Right ventricle myocardium superior (tissue), 1 donor: ENCODE measurements at regions not wholly inside any gene's neighbourhood (a gene's known extent, or its start where the extent isn't known, plus 50 kb on each side); places are given as distances from the start of the nearest gene placed in this dataset.
"Not testable (repeated sequence)": the region's sequence is repeated elsewhere in the genome, so short reads cannot be mapped to it uniquely, and the experiment has no call there.

Experiments used
- ATAC-seq: fragments of 200-7000 bp; cut with Tn5 transposase; one replicate; pipeline ENCODE4 v1.9.1; 2020; ENCODE audit warnings: mild to moderate bottlenecking; ENCODE audit not compliant: poor library complexity
- DNase-seq: peaks from one replicate; pipeline ENCODE4 v3.0.0-alpha.2; 2020
- intact Hi-C: fragments of 100-400 bp; cut with DNase I; formaldehyde crosslinking; loops from one replicate; pipeline ENCODE4 v1.11.2; 2022
- donor health status: DM: no; HTN: yes; CAD: no; lungs with severe emphysema.

DNA sequence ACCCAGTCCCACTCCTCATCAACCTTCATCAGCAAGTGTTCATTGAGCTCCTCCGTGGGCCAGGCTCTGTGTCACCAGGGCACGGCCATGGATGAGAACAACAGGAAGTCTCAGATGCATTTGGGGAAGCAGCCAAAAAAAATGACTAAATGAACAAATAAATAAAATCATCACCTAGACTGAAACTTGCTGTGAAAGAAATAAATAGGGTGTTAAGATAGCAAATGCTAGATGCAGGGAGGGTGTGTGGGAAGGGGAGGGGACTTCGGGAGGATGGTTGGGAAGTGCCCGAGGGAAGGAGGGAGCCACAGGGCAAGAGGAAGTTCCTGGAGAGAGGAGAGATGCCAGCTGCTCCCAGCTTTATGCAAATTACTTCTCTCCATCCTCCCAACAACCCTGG, 696.7 kb downstream of the PTPRU start:
- DNase-seq, result no peak
- ATAC-seq, result no peak
- intact Hi-C loops, result no loop called here

DNA sequence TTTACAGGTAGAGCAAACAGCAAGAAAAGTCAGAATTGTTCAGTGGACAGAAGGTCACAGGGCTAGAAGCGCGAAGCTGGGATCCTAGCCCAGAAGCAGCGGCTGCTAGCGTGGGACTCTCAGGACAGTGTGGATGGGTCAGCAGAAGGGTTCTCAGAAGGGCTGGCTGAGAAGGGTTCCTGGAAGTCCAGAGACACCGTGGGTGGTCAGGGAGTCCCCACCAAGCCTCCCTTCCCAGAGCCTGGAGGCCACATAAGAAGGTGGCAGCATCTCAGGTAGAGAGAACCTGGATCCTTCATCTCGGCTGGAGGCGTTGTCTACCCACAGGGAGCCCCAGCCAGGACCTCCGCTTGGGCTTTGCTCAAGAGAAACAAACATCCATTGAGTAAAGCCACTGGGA, 696.3 kb downstream of the PTPRU start:
- ATAC-seq (no peak), DNase-seq (no peak)
- intact Hi-C loops, result no loop called here

DNA sequence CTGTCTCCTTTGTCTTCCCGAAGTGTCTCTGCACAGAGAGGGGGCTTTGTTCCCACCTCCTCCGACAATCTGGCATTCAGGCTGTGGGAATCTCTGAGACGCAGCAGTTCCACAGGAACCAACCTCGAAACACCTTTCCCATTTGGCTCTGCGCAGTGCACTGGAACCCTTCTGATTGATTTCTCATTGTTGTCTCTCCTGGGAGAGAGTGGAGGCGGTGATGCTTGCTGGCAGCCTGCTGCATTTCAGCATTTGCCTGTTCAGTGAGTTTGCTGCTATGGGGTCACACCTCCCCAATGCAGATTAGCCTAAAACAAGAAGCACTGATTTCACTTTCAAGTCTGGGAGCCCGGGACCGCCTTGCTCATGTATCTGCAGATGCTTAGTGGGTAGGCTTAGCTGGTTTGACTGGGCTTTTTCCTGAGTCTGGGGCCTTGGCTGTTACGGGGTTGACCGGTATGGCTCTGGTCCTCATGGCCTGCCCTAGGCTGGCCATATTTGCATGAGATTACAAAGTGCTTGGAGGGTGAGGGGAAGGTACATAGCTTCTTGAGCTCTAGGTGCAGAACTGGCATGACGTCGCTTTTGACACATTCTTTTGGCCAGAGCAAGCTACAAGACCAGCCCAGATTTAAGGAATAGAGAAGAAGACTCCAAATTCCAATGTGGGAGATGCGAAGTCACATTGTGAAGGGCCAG, 695.3 kb downstream of the PTPRU start:
- intact Hi-C loops, result no loop called here
- no peak for DNase-seq
- no peak for ATAC-seq

DNA sequence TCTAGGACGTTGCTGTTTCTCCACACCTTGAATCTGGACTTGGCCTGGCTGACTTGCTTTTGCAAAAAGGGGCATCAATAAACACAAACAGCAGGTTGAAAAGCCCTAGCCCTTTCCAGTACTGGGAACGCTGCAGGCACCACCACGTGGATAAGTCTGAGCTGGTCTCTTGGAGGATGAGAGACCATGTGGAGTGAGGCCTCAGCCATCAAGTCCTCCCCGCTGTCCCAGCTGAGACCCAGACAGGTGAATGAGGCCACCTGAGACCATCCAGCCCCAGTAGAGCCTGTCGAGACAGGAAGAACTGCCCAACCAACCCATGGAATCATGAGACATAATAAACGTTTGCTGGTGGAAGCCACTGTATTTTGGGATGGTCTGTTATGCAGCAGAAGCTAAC, 688.7 kb downstream of the PTPRU start:
- intact Hi-C loops, result no loop called here
- DNase-seq, result no peak
- no peak for ATAC-seq

DNA sequence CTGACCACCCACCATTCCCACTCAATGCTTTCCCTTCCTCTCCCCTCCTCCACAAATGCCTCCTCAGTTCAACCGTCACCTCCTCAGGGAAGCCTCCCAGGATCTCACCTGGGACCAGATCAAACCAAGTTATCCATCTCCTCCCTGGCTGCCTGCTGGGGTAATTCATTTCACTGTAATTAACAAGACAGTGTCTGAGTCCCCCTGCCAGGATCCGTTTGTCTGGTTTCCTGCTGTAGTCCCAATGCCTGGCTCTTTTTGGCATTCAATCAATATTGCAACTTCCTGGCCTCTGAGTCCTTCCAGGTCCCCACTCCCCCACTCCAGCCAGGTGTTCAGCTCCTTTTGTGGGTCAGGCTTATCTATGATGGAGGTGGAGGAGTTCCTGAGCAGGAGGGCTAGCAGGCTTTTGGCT, 687.7 kb downstream of the PTPRU start:
- intact Hi-C loops, result no loop called here
- no peak for ATAC-seq
- DNase-seq, result no peak

DNA sequence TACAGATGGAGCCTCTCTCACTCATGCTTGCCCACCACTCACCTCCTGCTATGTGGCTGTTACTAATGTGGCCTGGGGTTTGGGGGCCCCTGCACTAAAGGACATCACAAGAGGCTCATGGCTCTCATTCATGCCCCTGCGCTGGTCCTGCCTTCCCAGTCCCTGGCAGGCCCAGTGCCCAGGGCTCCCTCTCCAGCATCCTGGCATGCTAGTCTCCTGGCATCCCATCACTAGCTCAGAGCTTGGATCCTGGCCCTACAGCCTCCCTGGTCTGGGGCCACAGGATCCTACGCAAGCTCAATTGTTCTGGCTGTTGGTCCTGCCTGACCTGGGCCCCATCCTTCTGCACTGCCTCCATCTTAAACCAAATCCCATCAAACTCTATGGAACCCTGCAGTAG, 685.4 kb downstream of the PTPRU start:
- DNase-seq, result no peak
- no peak for ATAC-seq
- intact Hi-C loops, result no loop called here

DNA sequence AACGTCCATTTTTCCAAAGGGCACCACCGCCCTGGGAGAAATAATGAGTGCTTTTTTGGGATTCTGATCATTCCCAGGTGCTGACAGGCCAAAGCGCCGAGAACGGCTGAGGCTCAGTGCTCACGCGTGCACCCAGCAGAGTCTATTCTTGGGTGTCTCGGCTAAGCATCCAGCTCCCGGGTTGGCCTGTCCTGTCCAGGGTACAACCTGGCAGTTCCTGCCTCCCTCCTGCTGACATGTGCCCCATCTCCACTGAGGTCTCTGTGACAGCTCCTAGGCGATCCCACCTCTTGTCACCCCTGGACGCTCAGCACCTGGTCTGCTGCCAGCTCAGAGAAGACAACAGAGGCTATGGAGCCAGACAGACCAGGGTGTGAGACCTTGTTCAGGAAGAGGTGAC, 684.5 kb downstream of the PTPRU start:
- DNase-seq (no peak), ATAC-seq (no peak)
- intact Hi-C loops, result no loop called here

DNA sequence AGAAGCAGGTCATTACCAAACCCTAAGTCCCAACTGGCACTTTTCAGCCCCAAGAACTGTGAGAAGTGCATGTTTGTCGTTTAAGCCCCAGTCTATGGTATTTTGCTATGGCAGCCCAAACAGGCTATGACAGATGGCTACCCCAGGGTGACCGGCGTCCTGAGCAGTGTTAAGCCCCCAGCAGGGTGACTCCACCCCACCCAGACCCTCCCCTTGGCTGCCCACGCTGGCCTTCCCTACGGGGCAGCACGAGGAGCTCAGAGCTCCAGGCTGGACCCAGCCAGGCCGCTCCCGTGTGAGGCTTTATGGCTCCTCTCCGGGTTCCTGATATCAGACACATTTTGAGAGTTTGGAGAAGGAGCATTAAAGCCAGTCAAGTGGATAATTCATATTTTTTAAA, 684.0 kb downstream of the PTPRU start:
- DNase-seq (no peak), ATAC-seq (no peak)
- intact Hi-C loops, result no loop called here

DNA sequence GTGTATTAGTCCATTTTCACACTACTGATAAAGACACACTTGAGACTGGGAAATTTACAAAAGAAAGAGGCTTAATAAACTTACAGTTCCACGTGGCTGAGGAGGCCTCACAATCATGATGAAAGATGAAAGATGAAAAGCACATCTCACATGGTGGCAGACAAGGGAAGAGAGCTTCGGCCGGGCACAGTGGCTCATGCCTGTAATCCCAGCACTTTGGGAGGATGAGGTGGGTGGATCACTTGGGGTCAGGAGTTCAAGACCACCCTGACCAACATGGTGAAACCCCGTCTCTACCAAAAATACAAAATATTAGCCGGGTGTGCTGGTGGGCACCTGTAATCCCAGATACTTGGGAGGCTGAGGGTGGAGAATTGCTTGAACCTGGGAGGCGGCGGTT, 682.7 kb downstream of the PTPRU start:
- ATAC-seq, intact Hi-C loops, DNase-seq: not testable (repeated sequence)

DNA sequence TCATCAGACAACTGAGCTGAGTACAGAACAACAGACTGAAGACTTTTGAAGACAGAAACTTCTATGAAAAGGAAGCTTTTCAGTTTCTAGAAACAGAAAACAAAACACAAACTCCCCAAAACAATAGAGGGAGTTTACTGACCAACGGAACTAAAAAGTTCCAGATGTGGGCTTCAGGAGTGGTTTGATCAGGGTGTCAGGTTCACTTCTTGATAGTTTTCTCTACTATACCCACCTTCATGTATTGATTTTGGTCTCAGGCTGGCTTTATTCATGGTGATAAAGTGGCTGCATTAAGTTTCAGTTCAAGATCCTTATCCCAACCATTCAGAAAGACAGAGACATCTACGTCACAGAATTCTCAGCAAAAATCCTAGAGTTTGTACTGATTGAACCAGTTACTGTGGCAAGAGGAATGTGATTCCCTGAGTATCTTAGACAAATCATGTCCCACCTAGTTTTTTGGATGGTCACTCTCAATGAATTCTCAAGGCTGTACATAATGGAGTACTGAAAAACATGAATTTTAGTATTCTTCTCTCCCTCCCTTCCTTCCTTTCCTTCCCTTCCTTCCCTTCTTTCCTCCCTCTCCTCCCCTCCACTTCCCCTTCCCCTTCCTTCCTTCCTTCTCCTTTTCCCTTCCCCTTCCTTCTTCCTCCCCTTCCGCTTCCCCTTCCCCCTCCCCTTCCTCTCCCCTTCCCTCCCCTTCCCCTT, 680.5 kb downstream of the PTPRU start:
- no peak for DNase-seq
- no peak for ATAC-seq
- intact Hi-C loops, result no loop called here

DNA sequence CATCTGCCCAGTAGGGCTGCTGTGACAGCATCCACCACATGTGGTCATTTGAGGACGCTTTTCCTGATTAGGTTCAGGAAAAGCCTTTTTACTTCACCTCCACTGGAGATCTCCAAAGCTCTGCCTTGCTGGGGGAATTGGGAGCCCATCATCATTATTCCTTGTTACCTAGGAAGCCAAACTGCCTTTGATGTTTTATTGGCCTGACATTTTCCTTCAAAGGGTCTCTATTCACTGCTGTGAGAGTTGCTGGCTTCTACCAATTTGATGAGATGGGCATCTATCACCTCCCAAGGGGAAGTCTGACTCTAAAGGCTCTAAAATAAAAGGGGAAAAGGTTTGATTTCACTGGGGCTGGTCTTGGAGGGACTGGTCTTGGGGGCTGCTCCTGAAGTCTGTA, 678.6 kb downstream of the PTPRU start:
- ATAC-seq, result no peak
- intact Hi-C loops, result no loop called here
- no peak for DNase-seq

DNA sequence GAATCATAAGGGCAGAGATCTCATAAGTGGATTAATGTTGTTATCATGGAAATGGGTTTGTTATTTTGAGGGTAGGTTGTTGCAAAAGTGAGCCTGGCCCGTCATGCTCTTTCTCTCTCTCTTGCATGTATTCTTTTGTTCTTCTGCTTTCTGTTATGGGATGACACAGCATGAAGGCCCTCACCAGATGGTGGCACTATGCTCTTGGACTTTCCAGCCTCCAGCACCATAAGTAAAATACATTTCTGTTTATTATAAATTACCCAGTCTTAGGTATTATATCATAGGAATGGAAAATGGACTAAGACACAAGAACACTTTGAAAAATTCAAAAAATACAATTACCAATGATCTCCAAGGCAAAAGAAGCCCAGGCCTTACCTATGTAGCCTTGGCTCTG, 676.1 kb downstream of the PTPRU start:
- ATAC-seq, result no peak
- intact Hi-C loops, result no loop called here
- no peak for DNase-seq

DNA sequence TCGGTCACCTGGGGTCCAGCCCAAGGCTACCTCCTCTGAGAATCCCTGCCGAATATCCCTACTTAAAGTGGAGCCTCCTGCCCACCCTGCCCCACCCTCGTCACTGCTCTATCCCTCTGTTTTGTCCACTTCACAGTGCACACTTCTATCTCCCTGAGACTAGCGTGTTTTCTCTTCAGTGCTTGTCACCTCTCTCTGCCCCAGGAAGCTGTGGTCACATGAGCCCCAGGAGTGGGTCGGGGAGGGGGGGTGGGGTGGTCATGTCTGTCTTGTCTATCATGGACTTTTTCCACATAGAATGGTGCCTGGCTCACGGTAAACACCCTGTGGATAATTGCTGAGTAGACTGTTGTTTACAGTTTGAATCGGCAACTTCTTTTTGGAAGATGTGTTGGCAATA, 673.6 kb downstream of the PTPRU start:
- DNase-seq (no peak), ATAC-seq (no peak)
- intact Hi-C loops, result no loop called here

DNA sequence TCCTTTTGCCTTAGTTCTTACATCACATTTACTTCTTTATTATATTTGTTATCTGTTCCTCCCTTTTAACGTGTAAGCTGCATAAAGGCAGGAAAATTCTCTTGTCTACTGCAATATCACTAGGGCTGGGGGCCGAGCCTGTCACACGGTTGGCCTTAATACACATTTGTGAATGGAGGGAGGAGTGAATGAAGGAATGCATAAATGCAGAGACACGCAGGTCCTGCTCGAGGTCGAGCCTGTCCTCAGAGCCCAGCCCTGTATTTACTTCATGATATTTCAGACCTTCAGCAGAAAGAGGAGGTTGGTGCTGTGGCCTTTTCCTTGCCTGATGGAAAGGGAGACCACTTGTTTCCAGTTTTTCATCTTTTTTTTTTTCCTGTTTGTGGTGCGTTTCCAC, 671.3 kb downstream of the PTPRU start:
- DNase-seq (no peak), ATAC-seq (no peak)
- intact Hi-C loops, result no loop called here

DNA sequence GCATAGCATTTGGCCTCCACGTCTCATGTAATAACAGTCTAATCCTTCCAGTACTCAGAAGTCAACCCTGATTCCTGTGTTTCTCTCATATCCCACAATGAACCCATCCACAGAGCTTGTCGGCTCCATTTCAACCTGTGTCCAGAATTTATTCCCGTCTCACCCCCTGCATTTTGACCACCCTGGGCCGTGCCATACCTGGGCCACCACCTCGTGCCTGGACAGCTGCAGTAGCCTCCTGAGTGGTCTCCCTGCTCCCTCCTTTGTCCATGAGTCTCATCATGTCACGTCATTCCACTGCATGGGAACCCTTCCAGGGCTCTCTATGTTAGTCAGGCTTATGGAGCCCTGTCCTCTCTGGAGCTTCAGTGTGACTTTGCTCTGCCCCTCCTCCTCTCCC, 670.6 kb downstream of the PTPRU start:
- intact Hi-C loops, result no loop called here
- ATAC-seq, result no peak

DNA sequence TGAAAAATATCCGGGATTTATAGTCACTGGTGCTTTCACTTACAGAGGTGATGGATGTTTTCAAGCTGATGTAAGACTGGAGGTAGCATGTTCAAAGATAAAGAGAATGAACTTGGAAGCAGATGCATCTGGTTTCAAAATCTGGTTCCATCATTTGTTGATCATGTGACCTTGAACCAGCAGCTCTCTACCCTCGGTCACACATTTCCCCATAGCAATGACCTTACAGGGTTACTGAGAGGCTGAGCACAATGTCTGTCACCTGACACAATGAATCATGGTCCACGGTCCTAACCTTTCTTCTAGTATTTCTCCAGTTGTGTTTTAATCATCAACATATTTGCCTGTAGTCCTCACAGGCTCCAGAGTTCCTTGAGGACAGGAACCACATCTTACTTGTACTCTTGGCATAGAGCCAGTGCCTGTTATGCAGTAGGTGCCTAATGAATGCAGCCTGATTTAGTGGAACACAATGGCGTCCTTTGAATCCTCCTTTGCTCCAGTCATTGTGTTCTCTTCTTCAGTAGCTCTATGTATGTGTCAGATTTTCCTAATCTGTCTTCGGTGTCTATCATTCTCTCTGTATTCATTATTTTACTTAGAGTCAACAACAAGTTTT, 667.3 kb downstream of the PTPRU start:
- intact Hi-C loops, result no loop called here

More for the DNA sequence above, 670.6 kb downstream of the PTPRU start:
- DNase-seq, result no peak

DNA sequence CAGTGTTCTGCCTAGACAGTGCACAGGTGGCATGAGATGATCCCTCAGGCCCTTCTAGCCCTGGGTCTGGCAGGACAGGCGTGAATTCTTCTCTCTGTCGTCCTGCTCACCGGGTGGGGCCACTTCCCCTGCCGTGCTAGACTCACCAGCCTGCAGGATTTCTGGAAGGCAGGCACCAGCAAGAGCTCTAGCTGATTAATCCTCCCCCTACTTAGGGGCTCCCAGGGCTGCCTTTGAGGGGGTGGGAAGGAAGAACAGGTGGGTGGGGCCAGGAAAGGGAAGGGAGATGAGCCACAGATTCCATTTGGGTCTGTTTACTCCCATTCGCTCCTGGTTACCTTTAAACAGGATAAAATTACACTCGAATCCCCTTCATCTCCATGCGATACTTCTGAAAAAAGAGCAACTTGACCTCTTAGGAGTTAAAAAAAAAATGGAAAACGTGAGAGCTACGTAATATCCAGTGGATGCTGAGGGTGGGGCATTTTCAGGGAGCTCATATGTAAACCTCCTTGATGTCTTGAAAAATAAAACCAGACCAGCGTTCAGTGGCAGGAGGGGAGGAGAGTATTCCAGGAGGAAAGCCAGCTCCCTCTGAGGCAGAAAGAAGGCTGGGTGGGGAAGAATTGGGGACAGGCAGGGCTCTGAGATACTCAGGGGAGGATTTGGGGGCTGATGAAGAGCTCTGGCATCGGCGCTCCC, 665.5 kb downstream of the PTPRU start:
- intact Hi-C loops, result no loop called here
- peak; percentile 13 for ATAC-seq
- no peak for DNase-seq

More for the DNA sequence above, 667.3 kb downstream of the PTPRU start:
- ATAC-seq (no peak), DNase-seq (no peak)

DNA sequence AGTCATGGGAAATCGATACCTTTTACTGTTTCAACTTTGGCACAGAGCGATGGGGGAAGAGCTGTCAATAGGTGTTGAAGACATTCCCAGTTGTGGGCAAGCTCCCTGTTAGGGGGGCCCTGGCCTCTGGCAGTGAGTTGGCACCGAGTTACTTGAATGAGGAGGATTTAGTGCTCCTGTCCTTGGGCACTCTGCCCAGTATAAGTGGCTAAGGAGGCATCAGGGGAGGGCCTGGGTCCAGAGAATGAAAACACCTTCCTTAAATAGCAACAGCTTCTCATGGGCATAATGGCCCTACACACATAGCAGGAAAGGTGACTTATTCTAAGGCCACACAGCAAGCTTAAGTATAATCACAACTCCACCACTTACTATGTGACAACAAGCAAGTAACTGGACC, 664.4 kb downstream of the PTPRU start:
- peak; percentile 56 for DNase-seq
- intact Hi-C loops, result no loop called here

DNA sequence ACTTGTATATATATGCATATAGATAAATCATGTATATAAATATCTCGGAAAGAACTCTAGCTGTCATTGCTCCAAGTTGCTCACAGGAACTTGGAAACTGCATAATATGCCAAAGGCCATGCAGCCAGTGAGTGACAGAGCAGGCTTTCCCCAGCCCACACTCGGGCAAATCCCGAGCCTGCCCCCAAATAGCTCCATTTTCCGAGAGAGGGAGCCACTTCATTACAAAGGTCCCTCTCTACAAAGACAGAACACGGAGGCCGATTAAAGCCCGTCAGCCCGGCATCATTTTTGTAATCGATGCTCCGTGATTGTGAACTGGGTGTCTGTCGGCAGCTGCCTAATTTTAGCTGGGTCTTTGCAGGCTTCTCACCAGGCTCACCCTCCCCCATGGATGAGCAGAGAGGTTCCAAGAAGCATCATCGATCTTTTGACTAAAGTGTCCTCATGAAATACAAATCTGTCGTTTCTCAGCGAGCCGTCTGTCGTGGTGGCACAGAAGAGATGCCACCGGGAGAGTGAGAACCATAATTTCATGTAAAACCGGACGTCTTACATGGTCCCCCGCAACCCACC, 663.9 kb downstream of the PTPRU start:
- ATAC-seq, result peak; percentile 66
- DNase-seq, result no peak
- intact Hi-C loops, result no loop called here

More for the DNA sequence above, 664.4 kb downstream of the PTPRU start:
- ATAC-seq, result peak; percentile 93
